GM18867 (cell line): ENCODE measurements at regions not wholly inside any gene's neighbourhood (a gene's known extent, or its start where the extent isn't known, plus 50 kb on each side); places are given as distances from the start of the nearest gene placed in this dataset.
"Not testable (repeated sequence)": the region's sequence is repeated elsewhere in the genome, so short reads cannot be mapped to it uniquely, and the experiment has no call there.

Experiments used
- ATAC-seq: cut with Tn5 transposase; IDR thresholded peaks from one replicate; pipeline ENCODE4 v1.9.1; 2021; ENCODE audit warnings: mild to moderate bottlenecking, moderate library complexity; ENCODE audit not compliant: unreplicated experiment

- ATAC-seq: not testable (repeated sequence)
These were observed 114.8 kb upstream of the GNAI1 start for GRCh38 chr7:80019809-80020207.

- ATAC-seq: peak; percentile 97
These were observed 115.5 kb upstream of the GNAI1 start for GRCh38 chr7:80018941-80019808.

- no peak for ATAC-seq
These were observed 117.4 kb upstream of the GNAI1 start for GRCh38 chr7:80017101-80017698.

- no peak for ATAC-seq
These were observed 120.1 kb upstream of the GNAI1 start for GRCh38 chr7:80014511-80014910.

GRCh38 chr7:80008039-80008438, 126.6 kb upstream of the GNAI1 start:
- ATAC-seq: no peak

GRCh38 chr7:80002865-80003264, 131.8 kb upstream of the GNAI1 start:
- ATAC-seq: no peak

GRCh38 chr7:79998363-79998762, 136.3 kb upstream of the GNAI1 start:
- no peak for ATAC-seq

GRCh38 chr7:79997345-79997744, 137.3 kb upstream of the GNAI1 start:
- ATAC-seq: no peak

- ATAC-seq: not testable (repeated sequence)
These were observed 138.9 kb upstream of the GNAI1 start for GRCh38 chr7:79995741-79996140.

GRCh38 chr7:79988653-79989052, 146.0 kb upstream of the GNAI1 start:
- no peak for ATAC-seq

GRCh38 chr7:79984210-79984609, 150.4 kb upstream of the GNAI1 start:
- ATAC-seq: no peak

GRCh38 chr7:79982141-79982770, 152.4 kb upstream of the GNAI1 start:
- no peak for ATAC-seq

GRCh38 chr7:79980376-79980775, 154.3 kb upstream of the GNAI1 start:
- no peak for ATAC-seq

- ATAC-seq: no peak
These were observed 155.2 kb upstream of the GNAI1 start for GRCh38 chr7:79979437-79979836.

- ATAC-seq: no peak
These were observed 157.2 kb upstream of the GNAI1 start for GRCh38 chr7:79977481-79977880.

- ATAC-seq: not testable (repeated sequence)
These were observed 158.0 kb upstream of the GNAI1 start for GRCh38 chr7:79976711-79977020.

GRCh38 chr7:79975986-79976710, 158.5 kb upstream of the GNAI1 start:
- not testable (repeated sequence) for ATAC-seq

- ATAC-seq: no peak
These were observed 161.2 kb upstream of the GNAI1 start for GRCh38 chr7:79973455-79973854.

GRCh38 chr7:79971058-79971457, 163.6 kb upstream of the GNAI1 start:
- ATAC-seq: no peak

GRCh38 chr7:79968894-79969293, 165.7 kb upstream of the GNAI1 start:
- no peak for ATAC-seq

- ATAC-seq: no peak
These were observed 166.5 kb upstream of the GNAI1 start for GRCh38 chr7:79968077-79968648.
